ENCODE measurements at regions not wholly inside any gene's neighbourhood (a gene's known extent, or its start where the extent isn't known, plus 50 kb on each side); places are given as distances from the start of the nearest gene placed in this dataset.
"Not testable (repeated sequence)": the region's sequence is repeated elsewhere in the genome, so short reads cannot be mapped to it uniquely, and the experiment has no call there.

DNA sequence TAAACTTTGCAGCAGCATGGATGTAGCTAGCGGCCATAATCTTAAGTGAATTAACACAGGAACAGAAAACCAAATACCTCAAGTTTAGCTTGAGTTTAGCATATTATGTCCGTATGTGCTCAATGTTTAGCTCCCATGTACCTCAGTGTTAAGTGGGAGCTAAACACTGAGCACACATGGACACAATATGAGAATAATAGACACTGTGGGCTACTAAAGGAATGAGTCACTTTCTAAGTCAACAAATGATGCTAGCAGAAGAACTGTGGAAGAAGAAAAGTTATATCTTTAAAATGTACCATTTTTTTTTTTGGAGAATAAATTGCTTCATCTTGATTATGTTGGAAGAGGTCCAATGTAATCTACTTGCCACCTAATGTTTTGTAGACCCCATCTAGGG is 1146.0 kb upstream of the SLC39A10 start:
- TF ChIP-seq CTCF (conservative IDR thresholded peaks at IDR 0.05; ENCODE audit: low read depth, low read length); EZH2 (IDR thresholded peaks at IDR 0.05; ENCODE audit: low read length, unreplicated experiment): not testable (repeated sequence)
